ENCODE measurements at regions not wholly inside any gene's neighbourhood (a gene's known extent, or its start where the extent isn't known, plus 50 kb on each side); places are given as distances from the start of the nearest gene placed in this dataset.

DNA sequence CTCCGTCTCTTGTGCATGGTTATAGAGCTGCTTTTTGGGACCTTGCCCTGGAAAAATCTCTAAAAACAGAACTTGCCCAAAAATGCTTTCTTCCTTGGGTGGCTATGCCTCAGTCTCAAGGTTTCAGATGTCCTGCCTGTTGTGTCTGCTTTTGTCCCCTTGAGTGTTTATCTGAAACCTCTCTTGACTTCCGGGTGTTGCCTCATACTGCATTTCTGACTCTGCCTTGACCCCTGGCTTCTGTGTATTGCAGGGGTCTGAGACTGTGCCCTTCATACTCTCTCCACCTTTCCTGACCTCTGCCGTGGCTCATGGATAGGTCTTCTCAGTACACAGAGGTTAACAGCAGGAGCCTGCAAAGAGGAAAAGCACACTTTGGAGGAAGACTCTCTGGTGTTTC, 124.8 kb upstream of the NTF3 start:
- TF ChIP-seq, protein P1, sequence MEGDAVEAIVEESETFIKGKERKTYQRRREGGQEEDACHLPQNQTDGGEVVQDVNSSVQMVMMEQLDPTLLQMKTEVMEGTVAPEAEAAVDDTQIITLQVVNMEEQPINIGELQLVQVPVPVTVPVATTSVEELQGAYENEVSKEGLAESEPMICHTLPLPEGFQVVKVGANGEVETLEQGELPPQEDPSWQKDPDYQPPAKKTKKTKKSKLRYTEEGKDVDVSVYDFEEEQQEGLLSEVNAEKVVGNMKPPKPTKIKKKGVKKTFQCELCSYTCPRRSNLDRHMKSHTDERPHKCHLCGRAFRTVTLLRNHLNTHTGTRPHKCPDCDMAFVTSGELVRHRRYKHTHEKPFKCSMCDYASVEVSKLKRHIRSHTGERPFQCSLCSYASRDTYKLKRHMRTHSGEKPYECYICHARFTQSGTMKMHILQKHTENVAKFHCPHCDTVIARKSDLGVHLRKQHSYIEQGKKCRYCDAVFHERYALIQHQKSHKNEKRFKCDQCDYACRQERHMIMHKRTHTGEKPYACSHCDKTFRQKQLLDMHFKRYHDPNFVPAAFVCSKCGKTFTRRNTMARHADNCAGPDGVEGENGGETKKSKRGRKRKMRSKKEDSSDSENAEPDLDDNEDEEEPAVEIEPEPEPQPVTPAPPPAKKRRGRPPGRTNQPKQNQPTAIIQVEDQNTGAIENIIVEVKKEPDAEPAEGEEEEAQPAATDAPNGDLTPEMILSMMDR (IDR thresholded peaks at IDR 0.05; ENCODE audit: low read length) = no peak
- TF ChIP-seq EZH2 (IDR thresholded peaks at IDR 0.05; ENCODE audit: borderline replicate concordance, low read length) = no peak
